SU-DHL-6 (cell line): ENCODE measurements at regions not wholly inside any gene's neighbourhood (a gene's known extent, or its start where the extent isn't known, plus 50 kb on each side); places are given as distances from the start of the nearest gene placed in this dataset.

Experiments used
- H2AFZ ChIP-seq: fragments of 200-600 bp; sonication (generic); 2 replicates; pipeline ENCODE4 v1.6.1; 2014; ENCODE audit warnings: low read depth, mild to moderate bottlenecking, moderate library complexity, mixed read lengths, antibody characterized with exemption, low read length; ENCODE audit not compliant: severe bottlenecking
- H3F3A ChIP-seq: fragments of 200-600 bp; shearing (Covaris generic); 2 replicates; pipeline ENCODE4 v1.6.0; 2016; ENCODE audit warnings: antibody characterized with exemption, mild to moderate bottlenecking; ENCODE audit not compliant: insufficient read depth
- H3K27ac ChIP-seq: fragments of 200-600 bp; sonication (generic); 2 replicates; pipeline ENCODE4 v1.5.1; 2016; ENCODE audit warnings: low read depth, mild to moderate bottlenecking, low read length, moderate library complexity, mixed read lengths
- H3K27me3 ChIP-seq: fragments of 200-600 bp; sonication (generic), shearing (Covaris generic); 2 replicates; pipeline ENCODE4 v1.6.0; 2014; ENCODE audit warnings: mild to moderate bottlenecking, low read length
- H3K36me3 ChIP-seq: fragments of 200-600 bp; sonication (generic); 2 replicates; pipeline ENCODE4 v1.6.1; 2014; ENCODE audit warnings: mild to moderate bottlenecking, low read length, mixed read lengths
- H3K4me2 ChIP-seq: fragments of 300-600, 200-600 bp; shearing (Covaris generic), sonication (generic); 2 replicates; pipeline ENCODE4 v1.6.0; 2014; ENCODE audit warnings: low read length, low read depth, mild to moderate bottlenecking; ENCODE audit not compliant: poor library complexity, severe bottlenecking
- H3K4me3 ChIP-seq: fragments of 200-600 bp; sonication (generic); 2 replicates; pipeline ENCODE4 v1.5.1; 2014; ENCODE audit warnings: antibody characterized with exemption, low read length, mild to moderate bottlenecking, mixed read lengths; ENCODE audit not compliant: insufficient read depth, poor library complexity, severe bottlenecking
- H3K79me2 ChIP-seq: fragments of 200-600 bp; sonication (generic); 2 replicates; pipeline ENCODE4 v1.6.1; 2014; ENCODE audit warnings: mild to moderate bottlenecking, low read length, moderate library complexity; ENCODE audit not compliant: insufficient read depth
- H3K9ac ChIP-seq: fragments of 200-600 bp; sonication (generic); 2 replicates; pipeline ENCODE4 v1.7.0; 2014; ENCODE audit warnings: mild to moderate bottlenecking, low read length
- H3K9me2 ChIP-seq: fragments of 200-600 bp; sonication (generic); replicated peaks from 2 replicates; pipeline ENCODE4 v1.6.1; 2014; ENCODE audit warnings: low read length; ENCODE audit not compliant: insufficient read depth
- H3K9me3 ChIP-seq: fragments of 200-600 bp; sonication (generic); 2 replicates; pipeline ENCODE4 v1.6.1; 2014; ENCODE audit warnings: low read length, mixed read lengths; ENCODE audit not compliant: insufficient read depth
- H4K20me1 ChIP-seq: fragments of 200-600 bp; sonication (generic); 2 replicates; pipeline ENCODE4 v1.6.1; 2014; ENCODE audit warnings: low read depth, mild to moderate bottlenecking, antibody characterized with exemption, low read length, moderate library complexity, mixed read lengths
- EZH2phosphoT487 ChIP-seq: fragments of 200-600 bp; sonication (generic), shearing (Covaris generic); conservative IDR thresholded peaks from 2 replicates; pipeline ENCODE4 v1.6.1; 2018; ENCODE audit warnings: mild to moderate bottlenecking, antibody characterized with exemption, low read length, moderate library complexity, mixed read lengths
- TF ChIP-seq, protein P1 (sequence below): fragments of 200-600 bp; sonication (generic); IDR thresholded peaks from one replicate; pipeline ENCODE4 v1.5.1; 2017; ENCODE audit warnings: antibody characterized with exemption, mild to moderate bottlenecking, low read length, moderate library complexity; ENCODE audit not compliant: insufficient read depth, poor library complexity, severe bottlenecking

DNA sequence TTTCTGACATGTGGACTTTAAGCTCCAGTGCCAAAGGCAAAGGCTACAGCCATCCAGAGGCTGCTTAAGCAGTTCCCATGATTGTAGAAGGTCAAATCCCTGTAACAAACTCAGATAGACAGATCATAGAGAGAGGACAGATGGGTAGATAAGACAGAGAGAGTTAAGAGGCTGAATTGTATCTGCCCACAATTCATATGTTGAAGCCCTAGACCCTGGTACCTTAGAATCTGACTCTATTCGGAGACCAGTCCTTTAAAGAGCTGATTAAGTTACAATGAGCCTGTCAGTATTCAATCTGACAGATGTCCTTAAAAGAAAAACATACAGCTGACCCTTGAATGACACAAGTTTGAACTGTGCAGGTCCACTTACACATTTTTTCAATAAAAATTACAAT lies 115.2 kb downstream of the RAP2A start:
- Histone ChIP-seq H4K20me1 (no peaks in the 10 kb centered on the region), H3K9ac (no peak overlapping the region), H3K27me3 (no peaks in the 10 kb centered on the region), H3K4me2 (no peak overlapping the region), H2AFZ (no peak overlapping the region), H3K9me2 (no peaks in the 10 kb centered on the region), H3F3A (no peaks in the 10 kb centered on the region), H3K9me3 (no peaks in the 10 kb centered on the region), H3K79me2 (no peaks in the 10 kb centered on the region), H3K27ac (no peak overlapping the region), H3K4me3 (no peak overlapping the region), H3K36me3 (no peaks in the 10 kb centered on the region)
- TF ChIP-seq, protein P1, sequence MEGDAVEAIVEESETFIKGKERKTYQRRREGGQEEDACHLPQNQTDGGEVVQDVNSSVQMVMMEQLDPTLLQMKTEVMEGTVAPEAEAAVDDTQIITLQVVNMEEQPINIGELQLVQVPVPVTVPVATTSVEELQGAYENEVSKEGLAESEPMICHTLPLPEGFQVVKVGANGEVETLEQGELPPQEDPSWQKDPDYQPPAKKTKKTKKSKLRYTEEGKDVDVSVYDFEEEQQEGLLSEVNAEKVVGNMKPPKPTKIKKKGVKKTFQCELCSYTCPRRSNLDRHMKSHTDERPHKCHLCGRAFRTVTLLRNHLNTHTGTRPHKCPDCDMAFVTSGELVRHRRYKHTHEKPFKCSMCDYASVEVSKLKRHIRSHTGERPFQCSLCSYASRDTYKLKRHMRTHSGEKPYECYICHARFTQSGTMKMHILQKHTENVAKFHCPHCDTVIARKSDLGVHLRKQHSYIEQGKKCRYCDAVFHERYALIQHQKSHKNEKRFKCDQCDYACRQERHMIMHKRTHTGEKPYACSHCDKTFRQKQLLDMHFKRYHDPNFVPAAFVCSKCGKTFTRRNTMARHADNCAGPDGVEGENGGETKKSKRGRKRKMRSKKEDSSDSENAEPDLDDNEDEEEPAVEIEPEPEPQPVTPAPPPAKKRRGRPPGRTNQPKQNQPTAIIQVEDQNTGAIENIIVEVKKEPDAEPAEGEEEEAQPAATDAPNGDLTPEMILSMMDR, result no peak
- no peak for TF ChIP-seq EZH2phosphoT487

DNA sequence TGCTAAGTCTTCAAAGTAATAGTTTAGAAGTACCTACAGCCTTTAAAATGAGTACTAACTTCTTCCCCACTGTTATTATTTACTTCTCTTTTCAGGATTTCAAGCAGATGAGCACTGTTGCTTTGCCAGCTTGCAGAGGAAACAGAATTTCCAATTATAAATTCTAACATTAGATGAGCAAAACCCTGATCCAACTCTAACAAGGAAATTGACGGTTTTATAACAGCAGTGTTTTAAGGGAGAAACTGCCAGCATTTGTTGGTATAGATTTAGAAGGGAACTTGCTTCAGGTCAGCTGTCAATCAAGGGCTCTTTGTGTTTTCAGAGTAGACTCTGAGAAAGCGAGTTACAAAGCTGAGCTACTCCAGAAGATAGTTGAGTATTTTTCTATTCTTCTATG lies 120.5 kb downstream of the RAP2A start:
- no peak overlapping the region for H3K4me3 ChIP-seq
- no peak for TF ChIP-seq EZH2phosphoT487
- TF ChIP-seq, protein P1, result no peak

DNA sequence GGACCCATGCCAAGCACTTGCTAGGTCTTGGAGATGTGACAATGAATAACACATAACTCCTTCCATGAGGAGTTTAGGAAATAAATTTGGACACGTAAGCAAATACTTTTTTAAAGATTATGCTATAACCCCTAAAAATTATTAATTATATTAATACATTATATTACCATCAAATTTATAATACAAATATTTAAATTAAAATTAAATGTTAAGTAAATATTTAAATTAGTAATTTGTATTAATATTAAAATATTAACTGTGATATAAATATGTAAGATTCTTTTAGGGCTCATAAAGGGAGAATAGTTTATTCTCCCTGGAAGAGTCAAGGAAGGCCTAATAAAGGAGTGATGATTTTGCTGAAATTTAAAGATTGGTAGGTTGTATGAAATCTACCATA lies 121.1 kb downstream of the RAP2A start:
- Histone ChIP-seq H2AFZ (no peak overlapping the region), H3K27me3 (no peaks in the 10 kb centered on the region), H3K4me3 (no peak overlapping the region), H3F3A (no peaks in the 10 kb centered on the region), H3K4me2 (no peak overlapping the region), H3K9me2 (no peaks in the 10 kb centered on the region), H3K27ac (no peak overlapping the region), H3K36me3 (no peaks in the 10 kb centered on the region), H3K9me3 (no peaks in the 10 kb centered on the region), H4K20me1 (no peaks in the 10 kb centered on the region), H3K79me2 (no peaks in the 10 kb centered on the region), H3K9ac (no peak overlapping the region)
- TF ChIP-seq EZH2phosphoT487, result no peak
- TF ChIP-seq, protein P1, result no peak

More for the DNA sequence above, 120.5 kb downstream of the RAP2A start:
- no peak overlapping the region for H3K9ac ChIP-seq
- no peak overlapping the region for H2AFZ ChIP-seq
- H3K79me2 ChIP-seq, result no peaks in the 10 kb centered on the region
- no peaks in the 10 kb centered on the region for H3K9me2 ChIP-seq
- H3K9me3 ChIP-seq, result no peaks in the 10 kb centered on the region
- no peak overlapping the region for H3K27ac ChIP-seq
- no peaks in the 10 kb centered on the region for H3F3A ChIP-seq
- no peaks in the 10 kb centered on the region for H3K36me3 ChIP-seq
- H3K27me3 ChIP-seq, result no peaks in the 10 kb centered on the region
- no peak overlapping the region for H3K4me2 ChIP-seq
- no peaks in the 10 kb centered on the region for H4K20me1 ChIP-seq
